ENCODE measurements at regions not wholly inside any gene's neighbourhood (a gene's known extent, or its start where the extent isn't known, plus 50 kb on each side); places are given as distances from the start of the nearest gene placed in this dataset.

DNA sequence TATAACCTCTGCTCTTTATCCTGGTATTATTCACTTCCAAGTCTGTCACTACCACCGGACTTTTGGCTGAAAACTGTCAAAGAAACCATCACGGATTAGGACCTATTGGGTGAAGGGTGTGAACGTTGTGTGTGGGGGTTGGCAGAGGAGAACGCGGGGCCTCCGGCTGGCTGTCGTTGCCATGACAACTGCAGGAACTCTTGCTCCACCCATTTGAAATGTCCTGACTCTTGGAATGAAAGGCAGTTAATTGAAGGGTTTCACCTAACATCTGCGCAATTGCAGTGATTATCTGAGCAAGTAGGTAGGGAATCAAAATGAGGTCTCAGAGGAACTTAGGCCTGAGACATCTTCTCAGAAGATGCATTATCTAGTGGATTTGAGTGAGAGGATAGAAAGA is 60.9 kb upstream of the CLMP start:
- DNase-seq (ENCODE audit: low spot score): no peak

DNA sequence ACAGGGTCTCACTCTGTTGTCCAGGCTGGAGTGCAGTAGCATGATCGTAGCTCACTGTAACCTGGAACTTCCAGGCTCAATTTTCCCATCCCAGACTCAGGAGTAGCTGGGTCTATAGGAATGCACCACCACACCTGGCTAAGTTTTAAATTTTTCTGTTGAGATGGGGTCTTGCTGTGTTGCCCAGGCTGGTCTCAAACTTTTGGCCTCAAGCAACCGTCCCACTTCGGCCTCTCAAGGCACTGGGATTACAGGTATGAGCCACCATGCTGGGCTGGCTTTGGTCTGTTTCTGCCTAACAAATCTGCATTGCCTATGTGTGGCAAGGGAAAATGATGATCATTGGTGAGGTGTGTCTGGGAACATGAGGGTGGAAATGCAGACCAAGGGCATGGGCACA is 59.3 kb upstream of the CLMP start:
- no peak for DNase-seq (ENCODE audit: low spot score)
- TF ChIP-seq, protein P1, sequence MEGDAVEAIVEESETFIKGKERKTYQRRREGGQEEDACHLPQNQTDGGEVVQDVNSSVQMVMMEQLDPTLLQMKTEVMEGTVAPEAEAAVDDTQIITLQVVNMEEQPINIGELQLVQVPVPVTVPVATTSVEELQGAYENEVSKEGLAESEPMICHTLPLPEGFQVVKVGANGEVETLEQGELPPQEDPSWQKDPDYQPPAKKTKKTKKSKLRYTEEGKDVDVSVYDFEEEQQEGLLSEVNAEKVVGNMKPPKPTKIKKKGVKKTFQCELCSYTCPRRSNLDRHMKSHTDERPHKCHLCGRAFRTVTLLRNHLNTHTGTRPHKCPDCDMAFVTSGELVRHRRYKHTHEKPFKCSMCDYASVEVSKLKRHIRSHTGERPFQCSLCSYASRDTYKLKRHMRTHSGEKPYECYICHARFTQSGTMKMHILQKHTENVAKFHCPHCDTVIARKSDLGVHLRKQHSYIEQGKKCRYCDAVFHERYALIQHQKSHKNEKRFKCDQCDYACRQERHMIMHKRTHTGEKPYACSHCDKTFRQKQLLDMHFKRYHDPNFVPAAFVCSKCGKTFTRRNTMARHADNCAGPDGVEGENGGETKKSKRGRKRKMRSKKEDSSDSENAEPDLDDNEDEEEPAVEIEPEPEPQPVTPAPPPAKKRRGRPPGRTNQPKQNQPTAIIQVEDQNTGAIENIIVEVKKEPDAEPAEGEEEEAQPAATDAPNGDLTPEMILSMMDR (IDR thresholded peaks at IDR 0.05; ENCODE audit: extremely low read depth, missing control alignments): no peak

More for the DNA sequence above, 60.9 kb upstream of the CLMP start:
- TF ChIP-seq, protein P1 (IDR thresholded peaks at IDR 0.05; ENCODE audit: extremely low read depth, missing control alignments): no peak

DNA sequence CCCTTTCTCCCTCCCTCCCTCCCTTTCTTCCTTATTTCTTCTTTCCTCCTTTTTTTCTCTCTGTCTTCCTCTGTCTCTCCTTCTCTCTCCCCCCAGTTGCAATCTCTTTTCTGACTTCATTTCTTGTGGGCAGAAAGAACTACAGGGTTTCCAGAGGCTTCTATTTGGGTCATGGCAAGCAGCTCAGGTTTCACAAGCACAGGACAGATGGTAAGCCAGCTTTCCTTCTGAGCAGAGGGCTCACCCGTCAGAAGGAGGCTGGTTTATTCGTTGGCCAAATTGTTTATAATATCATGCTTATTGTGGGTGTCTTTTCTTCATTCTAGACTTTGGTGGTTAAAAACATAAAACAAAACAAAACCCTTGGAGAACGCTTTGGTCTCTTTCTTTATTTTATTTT is 58.9 kb upstream of the CLMP start:
- no peak for DNase-seq (ENCODE audit: low spot score)
- TF ChIP-seq, protein P1 (IDR thresholded peaks at IDR 0.05; ENCODE audit: extremely low read depth, missing control alignments): no peak

DNA sequence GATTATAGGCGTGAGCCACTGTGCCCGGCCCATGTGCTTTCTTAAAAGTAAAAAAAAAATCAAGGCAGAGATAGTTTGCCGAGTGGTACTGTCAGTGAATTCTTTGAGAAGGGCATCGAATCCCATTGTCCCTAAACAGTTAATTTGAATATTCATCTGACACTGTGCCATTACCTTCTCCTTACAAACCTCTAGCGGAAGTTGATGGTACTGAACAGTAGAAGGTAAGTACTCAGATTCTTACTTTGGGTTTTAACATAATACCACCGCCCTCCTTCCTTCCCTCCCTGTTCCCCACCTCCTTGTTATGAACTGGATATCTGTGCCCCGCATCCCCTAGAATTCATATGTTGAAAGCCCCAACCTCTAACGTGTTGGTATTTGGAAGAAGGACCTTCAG is 58.2 kb upstream of the CLMP start:
- TF ChIP-seq, protein P1 (IDR thresholded peaks at IDR 0.05; ENCODE audit: extremely low read depth, missing control alignments): no peak
- no peak for DNase-seq (ENCODE audit: low spot score)

DNA sequence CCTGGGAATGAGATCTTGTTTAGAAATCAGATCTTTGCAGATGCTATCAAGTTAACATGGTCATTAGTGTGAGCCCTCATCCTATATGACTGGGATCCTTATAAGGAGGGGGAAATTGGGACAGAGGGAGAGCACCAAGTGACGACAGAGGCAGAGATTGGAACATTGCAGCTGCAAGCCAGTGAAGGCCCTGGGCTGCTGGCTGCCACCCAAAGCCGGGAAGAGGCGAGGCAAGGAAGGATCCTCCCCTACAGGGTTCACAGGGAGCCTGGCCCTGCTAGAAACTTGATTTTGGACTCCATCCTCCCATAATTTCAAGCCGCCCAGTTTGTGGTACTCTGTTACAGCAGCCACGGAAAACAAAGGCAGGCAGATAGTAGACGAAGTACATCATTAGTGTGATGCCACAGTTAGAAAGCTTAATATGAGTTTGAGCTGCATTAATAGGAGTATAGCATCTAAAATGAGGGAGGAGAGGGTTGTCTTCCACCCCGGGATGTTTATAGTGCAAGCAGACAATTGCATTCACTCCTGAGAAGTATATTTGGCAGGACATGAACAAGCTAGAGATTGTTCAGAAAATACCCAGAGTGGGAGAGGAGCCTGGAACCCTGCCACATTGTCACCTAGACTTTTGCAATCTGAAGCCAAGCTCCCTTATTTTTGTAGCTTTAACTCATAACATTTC is 56.8 kb upstream of the CLMP start:
- TF ChIP-seq, protein P1 (IDR thresholded peaks at IDR 0.05; ENCODE audit: extremely low read depth, missing control alignments): no peak

DNA sequence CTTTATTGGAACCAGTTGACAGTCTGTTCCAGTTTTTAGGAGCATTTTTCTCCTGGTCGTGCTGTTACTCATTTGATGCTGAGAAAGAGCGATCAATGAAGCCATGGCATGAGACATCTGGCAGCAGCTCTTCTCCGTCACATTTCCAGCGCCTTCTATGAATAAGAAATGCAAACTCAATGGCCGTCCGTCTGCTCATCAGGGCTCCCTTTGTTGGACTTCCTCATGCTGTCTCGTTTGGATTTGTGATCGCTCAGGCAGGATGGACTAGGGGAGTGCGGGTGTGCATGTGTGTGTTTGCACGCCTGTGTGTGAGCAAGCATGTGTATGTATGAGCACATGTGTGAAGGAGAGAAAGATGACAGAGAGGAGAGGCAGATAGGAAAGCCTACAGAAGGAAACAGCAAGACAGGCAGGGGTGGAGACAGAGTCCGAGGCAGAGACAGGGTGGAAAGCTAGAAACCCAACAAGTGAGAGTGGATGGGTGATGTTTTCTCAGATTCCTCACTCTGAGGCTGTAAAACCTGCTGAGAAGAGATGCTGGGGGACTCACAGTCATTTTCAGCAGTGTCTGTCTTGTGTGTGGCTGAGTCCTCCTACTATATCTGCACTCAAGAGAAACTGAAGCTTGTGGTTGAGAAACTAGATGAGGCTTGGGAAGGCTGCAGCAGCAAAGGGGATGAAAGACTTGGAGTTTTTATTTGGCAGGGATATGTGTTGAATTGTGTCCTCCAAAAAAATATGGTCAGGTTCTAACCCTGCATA is 56.0 kb upstream of the CLMP start:
- no peak for DNase-seq (ENCODE audit: low spot score)
- TF ChIP-seq, protein P1 (IDR thresholded peaks at IDR 0.05; ENCODE audit: extremely low read depth, missing control alignments): no peak

More for the DNA sequence above, 56.8 kb upstream of the CLMP start:
- DNase-seq (ENCODE audit: low spot score): no peak

DNA sequence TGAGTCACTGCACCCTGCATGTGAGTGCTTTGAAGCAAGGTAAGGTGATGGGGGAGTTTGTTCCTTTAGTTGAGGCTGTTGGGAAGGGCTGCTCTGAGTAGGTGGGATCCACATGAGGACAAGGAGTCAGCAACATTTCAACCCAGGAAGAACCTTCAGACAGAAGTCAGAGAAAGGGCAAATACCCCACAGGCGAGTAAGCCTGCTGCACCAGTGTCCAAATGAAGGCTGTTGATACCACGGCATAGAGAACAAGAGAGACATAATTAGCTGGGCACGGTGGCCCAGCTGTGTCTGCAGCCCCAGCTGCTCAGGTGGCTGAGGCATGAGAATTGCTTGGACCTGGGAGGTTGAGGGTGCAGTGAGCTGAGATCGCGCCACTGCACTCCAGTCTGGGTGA is 54.3 kb upstream of the CLMP start:
- TF ChIP-seq, protein P1 (IDR thresholded peaks at IDR 0.05; ENCODE audit: extremely low read depth, missing control alignments): no peak
- no peak for DNase-seq (ENCODE audit: low spot score)

All from GM20000 (cell line).